GM12875 (cell line): ENCODE measurements at regions not wholly inside any gene's neighbourhood (a gene's known extent, or its start where the extent isn't known, plus 50 kb on each side); places are given as distances from the start of the nearest gene placed in this dataset.
A peak's percentile ranks its signal among the peaks of the same experiment; 100 is the strongest.

Experiments used
- H3K4me3 ChIP-seq: one replicate; pipeline ENCODE4 v1.5.1; 2011; ENCODE audit warnings: low read depth, low read length, control low read depth
- TF ChIP-seq, protein P1 (sequence below): IDR thresholded peaks from 2 replicates; pipeline ENCODE4 v1.5.1; 2011; ENCODE audit warnings: low read depth, mild to moderate bottlenecking, control low read depth, inconsistent platforms, low read length, moderate library complexity, borderline replicate concordance; ENCODE audit not compliant: insufficient read depth

DNA sequence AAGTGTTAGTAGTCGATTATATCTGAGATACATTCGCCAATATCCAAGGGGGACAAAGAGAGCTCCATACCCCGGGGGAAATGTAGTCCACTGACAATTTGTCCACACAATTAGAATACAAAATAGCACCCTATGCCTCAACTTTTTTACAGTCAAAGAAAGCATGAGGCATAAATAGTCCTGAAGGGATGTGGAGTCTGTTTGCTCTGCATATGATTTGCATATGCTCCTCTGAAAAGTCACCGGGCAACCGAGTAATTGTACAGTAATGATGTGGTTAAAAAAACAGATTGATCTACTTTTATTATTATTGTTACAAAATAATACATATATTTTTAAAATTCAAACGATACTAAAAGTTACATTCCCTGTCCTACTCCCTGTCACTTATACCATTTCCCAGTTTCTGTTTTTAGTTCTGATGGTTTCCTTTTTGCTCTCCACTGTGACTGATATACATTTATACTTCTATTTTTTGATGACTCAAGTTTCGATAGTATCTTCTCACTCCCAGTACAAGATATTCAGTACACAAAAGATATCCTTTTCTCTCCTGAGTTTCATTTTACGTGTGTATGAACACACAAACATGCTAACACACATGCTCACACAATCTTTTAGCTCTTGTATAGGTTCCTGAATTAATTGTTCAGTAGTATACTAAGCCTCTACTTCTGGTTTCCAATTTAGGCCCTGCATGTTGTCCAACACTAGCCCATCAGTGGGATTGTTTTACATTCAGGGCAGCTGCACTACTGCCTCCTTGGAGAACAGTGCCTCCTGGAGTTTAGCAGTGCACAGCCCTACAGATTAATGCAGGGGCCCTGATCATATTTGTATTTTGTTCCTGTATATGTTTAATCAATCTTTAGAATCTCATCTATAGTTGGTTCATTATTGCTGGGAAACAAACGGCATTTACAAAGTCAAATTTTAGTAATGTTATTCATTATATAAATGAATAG is 130.9 kb downstream of the TES start:
- H3K4me3 ChIP-seq: no peak overlapping the region
- TF ChIP-seq, protein P1, sequence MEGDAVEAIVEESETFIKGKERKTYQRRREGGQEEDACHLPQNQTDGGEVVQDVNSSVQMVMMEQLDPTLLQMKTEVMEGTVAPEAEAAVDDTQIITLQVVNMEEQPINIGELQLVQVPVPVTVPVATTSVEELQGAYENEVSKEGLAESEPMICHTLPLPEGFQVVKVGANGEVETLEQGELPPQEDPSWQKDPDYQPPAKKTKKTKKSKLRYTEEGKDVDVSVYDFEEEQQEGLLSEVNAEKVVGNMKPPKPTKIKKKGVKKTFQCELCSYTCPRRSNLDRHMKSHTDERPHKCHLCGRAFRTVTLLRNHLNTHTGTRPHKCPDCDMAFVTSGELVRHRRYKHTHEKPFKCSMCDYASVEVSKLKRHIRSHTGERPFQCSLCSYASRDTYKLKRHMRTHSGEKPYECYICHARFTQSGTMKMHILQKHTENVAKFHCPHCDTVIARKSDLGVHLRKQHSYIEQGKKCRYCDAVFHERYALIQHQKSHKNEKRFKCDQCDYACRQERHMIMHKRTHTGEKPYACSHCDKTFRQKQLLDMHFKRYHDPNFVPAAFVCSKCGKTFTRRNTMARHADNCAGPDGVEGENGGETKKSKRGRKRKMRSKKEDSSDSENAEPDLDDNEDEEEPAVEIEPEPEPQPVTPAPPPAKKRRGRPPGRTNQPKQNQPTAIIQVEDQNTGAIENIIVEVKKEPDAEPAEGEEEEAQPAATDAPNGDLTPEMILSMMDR: peak; percentile 15; the same call in 1 of the 2 replicates

- TF ChIP-seq, protein P1: no peak
- H3K4me3 ChIP-seq: no peak overlapping the region
Observed at GRCh38 chr7:116342125-116342524, 131.8 kb downstream of the TES start.

DNA sequence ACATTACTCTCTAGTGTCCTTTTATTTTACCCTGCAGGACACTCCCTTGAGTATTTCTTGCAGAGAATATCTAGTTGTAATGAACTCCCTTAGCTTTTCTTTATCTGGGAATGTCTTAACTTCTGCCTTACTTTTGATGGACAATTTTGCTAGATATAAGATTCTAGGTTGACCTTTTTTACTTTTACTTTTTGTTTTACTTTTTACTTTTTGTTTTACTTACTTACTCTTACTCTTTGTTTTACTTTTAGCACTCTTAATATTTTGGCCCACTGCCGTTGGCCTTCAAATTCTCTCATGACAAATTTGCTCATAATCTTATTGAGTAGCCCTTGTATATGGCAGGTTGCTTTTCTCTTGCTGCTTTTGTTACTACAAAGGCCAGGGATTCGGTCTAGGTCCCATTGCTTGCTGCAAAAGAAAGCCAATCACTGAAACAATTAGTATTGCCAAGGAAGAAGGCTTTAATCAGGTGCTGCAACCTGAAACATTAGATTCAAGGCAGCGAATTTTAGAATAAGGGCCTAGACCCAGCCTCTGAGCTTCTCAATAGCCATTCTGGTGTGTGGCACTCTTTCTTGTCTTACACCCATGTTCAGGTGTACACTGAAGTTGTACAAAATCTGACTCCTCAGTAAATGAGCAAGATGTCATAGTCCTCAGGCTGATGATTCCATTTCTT is 137.0 kb downstream of the TES start:
- TF ChIP-seq, protein P1: no peak
- H3K4me3 ChIP-seq: no peak overlapping the region

- TF ChIP-seq, protein P1: no peak
- no peak overlapping the region for H3K4me3 ChIP-seq
Observed at GRCh38 chr7:116348346-116348745, 138.0 kb downstream of the TES start.

GRCh38 chr7:116351966-116352365 is 141.6 kb downstream of the TES start:
- no peak overlapping the region for H3K4me3 ChIP-seq
- TF ChIP-seq, protein P1: no peak

GRCh38 chr7:116353647-116354046 is 143.3 kb downstream of the TES start:
- H3K4me3 ChIP-seq: no peak overlapping the region
- TF ChIP-seq, protein P1: no peak

- TF ChIP-seq, protein P1: no peak
- H3K4me3 ChIP-seq: no peak overlapping the region
Observed at GRCh38 chr7:116354171-116354545, 143.8 kb downstream of the TES start.
